PFSK-1 (cell line): ENCODE measurements at regions not wholly inside any gene's neighbourhood (a gene's known extent, or its start where the extent isn't known, plus 50 kb on each side); places are given as distances from the start of the nearest gene placed in this dataset.

ENCODE experiments used
- POLR2AphosphoS5 ChIP-seq: IDR thresholded peaks from 2 replicates; pipeline ENCODE4 v1.6.1; 2012; ENCODE audit warnings: low read depth, mild to moderate bottlenecking, control low read depth, low read length, moderate library complexity
- REST ChIP-seq, 2 experiments: IDR thresholded peaks; 2 replicates each; pipeline versions ENCODE4 v1.6.1 to v1.8.0; 2011 to 2012; ENCODE audit warnings: low read depth in 2 of 2, low read length in 2 of 2, control low read depth in 1 of 2, inconsistent platforms in 1 of 2, mild to moderate bottlenecking in 1 of 2, moderate library complexity in 1 of 2; ENCODE audit not compliant: insufficient read depth in 1 of 2
- TAF1 ChIP-seq: IDR thresholded peaks from 2 replicates; pipeline ENCODE4 v1.6.1; 2012; ENCODE audit warnings: low read length, control low read depth, borderline replicate concordance; ENCODE audit not compliant: insufficient read depth

- TF ChIP-seq POLR2AphosphoS5 (no peak), REST (IDR thresholded peaks at IDR 0.05; ENCODE audit: insufficient read depth in 1 of 2, low read depth in 2 of 2, low read length in 2 of 2) (no peak), TAF1 (no peak)
Observed at GRCh38 chr6:12569646-12570045, 146.9 kb upstream of the PHACTR1 start.
